HG02763 (cell line): ENCODE measurements at regions not wholly inside any gene's neighbourhood (a gene's known extent, or its start where the extent isn't known, plus 50 kb on each side); places are given as distances from the start of the nearest gene placed in this dataset.
"Not testable (repeated sequence)": the region's sequence is repeated elsewhere in the genome, so short reads cannot be mapped to it uniquely, and the experiment has no call there.

Experiments
- ATAC-seq: cut with Tn5 transposase; IDR thresholded peaks from one replicate; pipeline ENCODE4 v1.9.1; 2021; ENCODE audit warnings: mild to moderate bottlenecking, moderate library complexity; ENCODE audit not compliant: unreplicated experiment

DNA sequence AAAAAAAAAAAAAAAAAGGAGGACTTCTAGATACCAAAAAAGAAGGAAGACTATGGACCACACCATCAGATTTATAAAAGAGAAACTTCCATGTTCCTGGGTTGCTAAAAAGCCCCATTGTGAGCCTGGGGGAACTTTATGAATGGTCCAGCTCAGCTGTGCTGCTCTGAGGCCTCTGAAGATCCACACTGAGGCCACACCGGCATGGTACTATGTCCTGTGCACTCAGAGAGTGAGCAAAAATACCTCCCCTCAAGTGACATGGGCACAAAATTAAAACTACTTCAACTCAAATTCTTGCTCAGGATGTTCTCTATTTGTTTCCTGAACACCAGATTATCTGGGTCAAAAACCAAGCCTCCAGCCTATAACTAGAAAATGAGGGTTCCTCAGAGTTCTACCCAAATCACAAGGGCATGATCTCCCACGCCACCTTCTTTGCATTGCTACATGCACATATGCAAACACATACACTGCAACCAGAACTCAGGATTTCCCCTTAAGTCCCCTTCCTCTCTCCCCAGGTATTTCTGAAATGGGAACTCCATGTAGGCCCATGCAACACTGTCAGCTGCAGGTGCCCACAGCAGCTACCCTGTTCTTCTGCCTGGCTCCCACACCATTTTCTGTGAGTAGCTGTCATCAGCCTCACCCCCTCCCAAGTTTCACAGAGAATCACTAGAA is 94.4 kb downstream of the SH3GLB1 start:
- ATAC-seq, result peak; percentile 77

DNA sequence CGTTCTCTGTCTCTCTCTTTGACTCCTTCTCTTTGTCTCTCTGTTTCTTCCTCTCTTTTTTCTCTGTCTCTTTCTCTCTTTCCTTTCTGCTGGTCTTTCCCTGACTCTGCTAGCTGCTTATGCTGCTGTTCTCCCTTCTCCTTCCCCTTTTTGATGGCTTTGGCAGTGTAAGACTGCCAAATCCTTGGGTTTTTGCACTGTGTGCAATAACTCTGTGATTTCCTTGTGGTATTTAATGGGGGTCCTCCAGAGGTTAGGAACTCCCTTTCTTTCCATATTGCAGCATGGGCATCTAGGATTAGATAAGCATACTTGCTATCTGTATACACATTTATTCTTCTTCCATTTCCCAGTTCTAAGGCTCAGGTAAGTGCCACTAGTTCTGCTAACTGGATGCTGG is 99.3 kb downstream of the SH3GLB1 start:
- not testable (repeated sequence) for ATAC-seq

DNA sequence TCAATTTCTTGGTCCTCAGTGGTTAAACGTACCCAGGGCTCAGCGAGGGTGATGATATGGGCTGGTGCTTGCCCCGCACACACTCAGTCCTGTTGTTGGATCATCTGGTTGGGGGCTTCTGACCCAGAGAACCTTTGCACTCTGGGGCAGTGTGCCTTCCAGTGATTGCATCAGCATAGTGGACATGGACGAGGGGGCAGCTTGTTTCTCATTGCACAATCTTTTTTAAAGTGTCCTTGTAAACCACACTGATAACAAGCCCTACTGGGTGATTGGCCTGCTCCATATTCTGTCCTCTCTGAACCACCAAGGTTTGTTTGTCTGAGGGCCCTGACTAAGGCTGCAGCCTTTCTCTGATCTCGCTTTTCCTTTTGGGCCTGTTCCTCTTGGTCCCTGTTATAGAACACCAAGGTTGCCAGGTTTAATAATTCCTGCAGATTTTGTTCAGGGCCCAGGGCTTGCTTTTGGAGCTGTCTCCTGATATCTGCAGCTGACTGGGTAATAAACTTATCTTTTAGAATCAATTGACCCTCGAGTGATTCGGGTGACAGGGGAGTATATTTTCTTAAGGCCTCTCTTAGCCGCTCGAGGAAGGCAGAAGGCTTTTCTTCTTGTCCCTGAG is 101.6 kb downstream of the SH3GLB1 start:
- ATAC-seq, result not testable (repeated sequence)

DNA sequence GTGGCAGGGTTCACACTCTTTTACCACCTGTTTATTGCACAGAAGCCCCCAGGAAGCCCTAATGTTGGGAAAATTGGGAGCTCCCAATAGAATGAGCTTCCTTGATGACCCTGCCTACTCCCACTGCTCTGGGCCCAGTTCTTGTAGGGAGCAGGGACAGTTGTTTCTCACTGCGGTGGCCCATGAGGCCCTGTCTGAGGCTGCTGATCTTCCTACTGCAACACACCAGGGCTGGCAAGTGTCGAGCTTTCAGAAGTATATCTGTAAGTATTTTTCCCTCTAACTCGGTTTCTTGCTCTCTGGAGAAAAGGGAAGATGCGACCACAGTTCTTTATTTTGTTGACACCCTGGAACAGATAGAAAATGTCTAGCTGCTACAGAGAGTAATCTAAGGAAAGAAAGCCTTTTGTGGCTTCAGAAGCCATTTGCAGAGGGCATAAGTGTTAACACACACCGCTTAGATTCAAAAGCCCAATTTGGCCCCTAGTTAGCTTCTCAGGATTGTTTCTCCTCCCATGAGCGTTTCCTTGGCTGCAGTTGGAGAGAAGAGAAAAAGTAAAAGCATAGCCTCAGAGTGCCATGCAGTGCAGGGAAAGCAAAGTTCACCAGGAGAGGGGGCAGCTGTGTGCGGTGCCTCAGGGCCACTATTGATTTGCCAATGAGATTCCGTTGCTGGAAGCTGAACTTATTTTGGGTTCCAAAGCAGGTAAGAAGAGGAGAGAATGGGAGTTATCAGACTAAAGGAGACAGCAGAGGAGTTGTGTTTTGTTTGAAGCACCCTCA is 102.6 kb downstream of the SELENOF start:
- ATAC-seq, result no peak

DNA sequence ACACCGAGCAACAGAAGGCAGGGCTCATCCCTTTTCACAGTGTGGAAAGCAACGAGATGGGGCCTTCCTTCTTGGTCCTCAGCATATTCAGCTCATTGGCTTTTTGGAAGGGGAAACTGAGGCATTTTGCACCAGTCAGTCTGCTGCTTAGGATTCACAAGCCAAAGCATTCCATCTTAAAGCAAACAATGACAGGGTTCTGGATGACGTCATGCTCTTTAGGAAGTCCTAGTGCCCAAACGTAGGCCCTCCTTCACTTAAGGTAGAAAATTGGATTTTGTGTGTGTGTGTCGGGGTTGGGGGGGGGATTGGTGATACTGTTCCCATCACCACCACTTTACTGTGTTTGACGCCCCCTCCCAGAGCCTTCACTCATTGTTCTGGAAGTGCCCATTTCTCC is 101.6 kb downstream of the SELENOF start:
- ATAC-seq, result no peak
